OCI-LY3 (cell line): ENCODE measurements at regions not wholly inside any gene's neighbourhood (a gene's known extent, or its start where the extent isn't known, plus 50 kb on each side); places are given as distances from the start of the nearest gene placed in this dataset.

Experiments
- H2AFZ ChIP-seq: fragments of 200-600, 300-600 bp; shearing (Covaris generic); 2 replicates; pipeline ENCODE4 v1.6.0; 2014; ENCODE audit warnings: antibody characterized with exemption, low read depth, low read length
- H3K27ac ChIP-seq: fragments of 200-600, 300-600 bp; sonication (generic); 2 replicates; pipeline ENCODE4 v1.5.1; 2014; ENCODE audit warnings: mild to moderate bottlenecking, low read length, moderate library complexity, mixed read lengths
- H3K27me3 ChIP-seq: fragments of 200-600, 300-600 bp; sonication (generic); 2 replicates; pipeline ENCODE4 v1.6.1; 2014; ENCODE audit warnings: low read depth, low read length, mixed read lengths
- H3K36me3 ChIP-seq: fragments of 200-600, 300-600 bp; sonication (generic); replicated peaks from 2 replicates; pipeline ENCODE3; 2014; ENCODE audit warnings: low read depth, low read length, mixed read lengths
- H3K4me1 ChIP-seq: fragments of 300-600, 200-600 bp; sonication (generic); 2 replicates; pipeline ENCODE4 v1.6.1; 2014; ENCODE audit warnings: low read length, mixed read lengths
- H3K4me2 ChIP-seq: fragments of 200-600, 300-600 bp; sonication (generic); 2 replicates; pipeline ENCODE4 v1.6.1; 2014; ENCODE audit warnings: low read length, mixed read lengths
- H3K4me3 ChIP-seq: fragments of 300-600, 200-600 bp; sonication (generic); 2 replicates; pipeline ENCODE4 v1.5.1; 2014; ENCODE audit warnings: antibody characterized with exemption, mild to moderate bottlenecking, low read length, moderate library complexity
- H3K79me2 ChIP-seq: fragments of 300-600, 200-600 bp; shearing (Covaris generic); 2 replicates; pipeline ENCODE4 v1.6.1; 2014; ENCODE audit warnings: mild to moderate bottlenecking, low read length, mixed read lengths
- H3K9ac ChIP-seq: fragments of 300-600, 200-600 bp; shearing (Covaris generic); 2 replicates; pipeline ENCODE4 v1.6.0; 2014; ENCODE audit warnings: mild to moderate bottlenecking, low read length, moderate library complexity
- H3K9me3 ChIP-seq: fragments of 200-600, 300-600 bp; shearing (Covaris generic); 2 replicates; pipeline ENCODE4 v1.6.1; 2014; ENCODE audit warnings: low read length, mixed read lengths; ENCODE audit not compliant: insufficient read depth
- H4K20me1 ChIP-seq: fragments of 200-600, 300-600 bp; sonication (generic); 2 replicates; pipeline ENCODE4 v1.6.1; 2016; ENCODE audit warnings: low read length, mixed read lengths; ENCODE audit not compliant: insufficient read depth
- CTCF ChIP-seq: fragments of 200-600, 300-600 bp; sonication (generic); IDR thresholded peaks from 2 replicates; pipeline ENCODE4 v1.5.1; 2014; ENCODE audit warnings: antibody characterized with exemption, low read length, low read depth
- EZH2phosphoT487 ChIP-seq: fragments of 200-600 bp; shearing (Covaris generic); IDR thresholded peaks from 2 replicates; pipeline ENCODE4 v1.6.1; 2018; ENCODE audit warnings: antibody characterized with exemption, mixed run types, low read depth

GRCh38 chr1:181255270-181255929, 166.9 kb downstream of the IER5 start:
- H2AFZ ChIP-seq, result no peak overlapping the region
- no peak overlapping the region for H3K27ac ChIP-seq
- H3K79me2 ChIP-seq, result no peaks in the 10 kb centered on the region
- TF ChIP-seq CTCF, result no peak
- no peak for TF ChIP-seq EZH2phosphoT487
- no peak overlapping the region for H3K9ac ChIP-seq
- H4K20me1 ChIP-seq, result no peaks in the 10 kb centered on the region; the same call in 1 of the 2 replicates
- H3K4me3 ChIP-seq, result no peak overlapping the region
- peaks cover 75% of the 10 kb centered on the region for H3K27me3 ChIP-seq
- peaks cover 19% of the 10 kb centered on the region for H3K4me1 ChIP-seq
- H3K4me2 ChIP-seq, result no peak overlapping the region
- no peaks in the 10 kb centered on the region for H3K9me3 ChIP-seq
- H3K36me3 ChIP-seq, result no peaks in the 10 kb centered on the region

GRCh38 chr1:181257117-181257516, 168.6 kb downstream of the IER5 start:
- Histone ChIP-seq H3K27me3 (peaks cover 67% of the 10 kb centered on the region), H3K36me3 (no peaks in the 10 kb centered on the region), H2AFZ (no peak overlapping the region), H3K4me2 (peak overlapping the region; percentile 52), H4K20me1 (no peaks in the 10 kb centered on the region; the same call in 1 of the 2 replicates), H3K4me1 (peaks cover 19% of the 10 kb centered on the region), H3K27ac (no peak overlapping the region), H3K9ac (no peak overlapping the region), H3K4me3 (peak overlapping the region; percentile 31; the same call in 1 of the 2 replicates), H3K9me3 (no peaks in the 10 kb centered on the region), H3K79me2 (no peaks in the 10 kb centered on the region)
- TF ChIP-seq EZH2phosphoT487 (no peak), CTCF (no peak)

- no peaks in the 10 kb centered on the region for H3K9me3 ChIP-seq
Observed at GRCh38 chr1:181259026-181259745, 170.7 kb downstream of the IER5 start.

More at GRCh38 chr1:181259026-181259745, 170.7 kb downstream of the IER5 start:
- Histone ChIP-seq H3K4me1 (peaks cover 19% of the 10 kb centered on the region), H3K27me3 (peaks cover 76% of the 10 kb centered on the region), H3K79me2 (no peaks in the 10 kb centered on the region), H3K4me3 (no peak overlapping the region), H3K4me2 (no peak overlapping the region), H2AFZ (no peak overlapping the region), H3K36me3 (no peaks in the 10 kb centered on the region), H3K9ac (no peak overlapping the region), H4K20me1 (no peaks in the 10 kb centered on the region), H3K27ac (no peak overlapping the region)
- TF ChIP-seq CTCF (no peak), EZH2phosphoT487 (no peak)
